Type B pancreatic cell (in vitro differentiated cells): ENCODE measurements at regions not wholly inside any gene's neighbourhood (a gene's known extent, or its start where the extent isn't known, plus 50 kb on each side); places are given as distances from the start of the nearest gene placed in this dataset.

Experiments
- DNase-seq: peaks from one replicate; pipeline ENCODE4 v3.0.0; 2021; ENCODE audit warnings: mixed read lengths; ENCODE audit not compliant: unreplicated experiment; ENCODE audit errors: extremely low spot score
- H3K27ac Mint-ChIP-seq: 2 replicates; pipeline ENCODE4 v1.8.0; 2021; ENCODE audit warnings: mild to moderate bottlenecking, mixed read lengths
- H3K27me3 Mint-ChIP-seq: 2 replicates; pipeline ENCODE4 v1.8.0; 2021; ENCODE audit warnings: mixed read lengths
- H3K36me3 Mint-ChIP-seq: 2 replicates; pipeline ENCODE4 v1.8.0; 2021; ENCODE audit warnings: mixed read lengths
- H3K4me1 Mint-ChIP-seq: one replicate; pipeline ENCODE4 v1.8.0; 2021; ENCODE audit warnings: mixed read lengths; ENCODE audit not compliant: unreplicated experiment
- H3K4me3 Mint-ChIP-seq: 2 replicates; pipeline ENCODE4 v1.8.0; 2021; ENCODE audit warnings: mild to moderate bottlenecking, mixed read lengths
- H3K9me3 Mint-ChIP-seq: 2 replicates; pipeline ENCODE4 v1.8.0; 2021; ENCODE audit warnings: mixed read lengths
- CTCF ChIP-seq: fragments of 200-600 bp; sonication (generic); conservative IDR thresholded peaks from 2 replicates; pipeline ENCODE4 v1.5.0; 2021; ENCODE audit warnings: antibody characterized with exemption, mild to moderate bottlenecking

- no peaks in the 10 kb centered on the region for H3K4me1 Mint-ChIP-seq
- no peak overlapping the region for H3K4me3 Mint-ChIP-seq
- H3K27ac Mint-ChIP-seq: no peak overlapping the region
- H3K9me3 Mint-ChIP-seq: peaks cover 9% of the 10 kb centered on the region
- no peak for DNase-seq
- no peaks in the 10 kb centered on the region for H3K36me3 Mint-ChIP-seq
- no peaks in the 10 kb centered on the region for H3K27me3 Mint-ChIP-seq
- no peak for TF ChIP-seq CTCF
These were observed 183.6 kb upstream of the STT3B start for GRCh38 chr3:31349001-31349748.

GRCh38 chr3:31350307-31350706 lies 182.4 kb upstream of the STT3B start:
- TF ChIP-seq CTCF: no peak
- Mint-ChIP-seq H3K4me3 (no peak overlapping the region), H3K27me3 (no peaks in the 10 kb centered on the region), H3K9me3 (peaks cover 4% of the 10 kb centered on the region), H3K4me1 (no peaks in the 10 kb centered on the region), H3K27ac (no peak overlapping the region), H3K36me3 (no peaks in the 10 kb centered on the region)
- DNase-seq: no peak

GRCh38 chr3:31352331-31352730 lies 180.4 kb upstream of the STT3B start:
- no peak overlapping the region for H3K4me3 Mint-ChIP-seq
- DNase-seq: no peak
- no peak for TF ChIP-seq CTCF
- H3K9me3 Mint-ChIP-seq: peaks cover 3% of the 10 kb centered on the region
- H3K4me1 Mint-ChIP-seq: no peaks in the 10 kb centered on the region
- no peak overlapping the region for H3K27ac Mint-ChIP-seq
- H3K27me3 Mint-ChIP-seq: no peaks in the 10 kb centered on the region
- H3K36me3 Mint-ChIP-seq: peaks cover 3% of the 10 kb centered on the region

GRCh38 chr3:31353166-31353565 lies 179.6 kb upstream of the STT3B start:
- Mint-ChIP-seq H3K36me3 (peaks cover 3% of the 10 kb centered on the region), H3K4me1 (no peaks in the 10 kb centered on the region), H3K4me3 (no peak overlapping the region), H3K27me3 (no peaks in the 10 kb centered on the region), H3K27ac (no peak overlapping the region), H3K9me3 (peaks cover 3% of the 10 kb centered on the region)
- no peak for DNase-seq
- no peak for TF ChIP-seq CTCF

GRCh38 chr3:31354373-31354772 lies 178.4 kb upstream of the STT3B start:
- H3K4me3 Mint-ChIP-seq: no peak overlapping the region
- peaks cover 3% of the 10 kb centered on the region for H3K36me3 Mint-ChIP-seq
- peaks cover 3% of the 10 kb centered on the region for H3K9me3 Mint-ChIP-seq
- H3K27ac Mint-ChIP-seq: no peak overlapping the region
- DNase-seq: no peak
- H3K4me1 Mint-ChIP-seq: no peaks in the 10 kb centered on the region
- TF ChIP-seq CTCF: no peak
- no peaks in the 10 kb centered on the region for H3K27me3 Mint-ChIP-seq

GRCh38 chr3:31355807-31356206 lies 176.9 kb upstream of the STT3B start:
- no peak for DNase-seq
- no peak for TF ChIP-seq CTCF
- peaks cover 3% of the 10 kb centered on the region for H3K36me3 Mint-ChIP-seq
- no peak overlapping the region for H3K27ac Mint-ChIP-seq
- peaks cover 4% of the 10 kb centered on the region for H3K4me1 Mint-ChIP-seq
- H3K9me3 Mint-ChIP-seq: peaks cover 3% of the 10 kb centered on the region
- H3K4me3 Mint-ChIP-seq: no peak overlapping the region
- H3K27me3 Mint-ChIP-seq: no peaks in the 10 kb centered on the region
